Mesenchymal stem cell (in vitro differentiated cells and primary cell): ENCODE measurements at regions not wholly inside any gene's neighbourhood (a gene's known extent, or its start where the extent isn't known, plus 50 kb on each side); places are given as distances from the start of the nearest gene placed in this dataset.
"Not testable (repeated sequence)": the region's sequence is repeated elsewhere in the genome, so short reads cannot be mapped to it uniquely, and the experiment has no call there.

Source experiments
- DNase-seq: peaks from one replicate; pipeline ENCODE4 v3.0.0-alpha.2; 2013
- H2AFZ ChIP-seq: one replicate; pipeline ENCODE4 v1.6.1; 2013; ENCODE audit warnings: low read depth, mild to moderate bottlenecking, control low read depth, inconsistent platforms, low read length, moderate library complexity
- H2AK5ac ChIP-seq: 2 replicates; pipeline ENCODE4 v1.6.1; 2013; ENCODE audit warnings: low read length, moderate library complexity, mild to moderate bottlenecking, inconsistent platforms; ENCODE audit not compliant: severe bottlenecking
- H2BK120ac ChIP-seq: one replicate; pipeline ENCODE4 v1.6.1; 2013; ENCODE audit warnings: low read depth, mild to moderate bottlenecking, inconsistent platforms, low read length, moderate library complexity
- H2BK12ac ChIP-seq, 2 experiments: one replicate each; pipeline ENCODE4 v1.6.1; 2013; ENCODE audit warnings: inconsistent platforms in 2 of 2, low read length in 2 of 2, mild to moderate bottlenecking in 2 of 2, moderate library complexity in 2 of 2, control low read depth in 1 of 2
- H2BK15ac ChIP-seq: one replicate; pipeline ENCODE4 v1.6.1; 2013; ENCODE audit warnings: mild to moderate bottlenecking, low read depth, inconsistent platforms; ENCODE audit not compliant: poor library complexity, severe bottlenecking
- H2BK5ac ChIP-seq: 2 replicates; pipeline ENCODE4 v1.6.1; 2013; ENCODE audit warnings: low read depth, mild to moderate bottlenecking, low read length, control low read depth, inconsistent platforms; ENCODE audit not compliant: poor library complexity, severe bottlenecking
- H3K14ac ChIP-seq, 2 experiments: one replicate each; pipeline ENCODE4 v1.6.1; 2013; ENCODE audit warnings: inconsistent platforms in 2 of 2, low read length in 2 of 2, control low read depth in 1 of 2, mild to moderate bottlenecking in 1 of 2, moderate library complexity in 1 of 2
- H3K18ac ChIP-seq, 2 experiments: one replicate each; pipeline ENCODE4 v1.6.1; 2013; ENCODE audit warnings: inconsistent platforms in 2 of 2, low read length in 2 of 2, control low read depth in 1 of 2, low read depth in 1 of 2, mild to moderate bottlenecking in 1 of 2
- H3K23ac ChIP-seq, 2 experiments: one replicate each; pipeline ENCODE4 v1.6.1; 2013; ENCODE audit warnings: inconsistent platforms in 2 of 2, low read length in 2 of 2, mild to moderate bottlenecking in 2 of 2, moderate library complexity in 2 of 2, control low read depth in 1 of 2
- H3K27ac ChIP-seq: 2 replicates; pipeline ENCODE4 v1.5.1; 2013; ENCODE audit warnings: mild to moderate bottlenecking, moderate library complexity, low read length, control low read depth, inconsistent platforms; ENCODE audit not compliant: poor library complexity, severe bottlenecking
- H3K27me3 ChIP-seq, 2 experiments: 2 replicates each; pipeline versions ENCODE4 v1.6.1 to v1.7.0; 2013; ENCODE audit warnings: low read length in 2 of 2, mild to moderate bottlenecking in 2 of 2, moderate library complexity in 2 of 2, control low read depth in 1 of 2, inconsistent platforms in 1 of 2; ENCODE audit not compliant: control insufficient read depth in 1 of 2, insufficient read depth in 1 of 2
- H3K36me3 ChIP-seq, 2 experiments: 2 replicates each; pipeline versions ENCODE4 v1.6.1 to v1.7.0; 2013; ENCODE audit warnings: low read length in 2 of 2, control low read depth in 1 of 2, inconsistent platforms in 1 of 2, low read depth in 1 of 2, mild to moderate bottlenecking in 1 of 2; ENCODE audit not compliant: insufficient read depth in 2 of 2, control insufficient read depth in 1 of 2
- H3K4ac ChIP-seq, 2 experiments: one replicate each; pipeline ENCODE4 v1.6.1; 2013; ENCODE audit warnings: inconsistent platforms in 2 of 2, low read length in 2 of 2, mild to moderate bottlenecking in 2 of 2, moderate library complexity in 2 of 2, control low read depth in 1 of 2, low read depth in 1 of 2
- H3K4me1 ChIP-seq: 2 replicates; pipeline ENCODE4 v1.6.1; 2013; ENCODE audit warnings: low read depth, low read length, control low read depth; ENCODE audit not compliant: control insufficient read depth, insufficient read depth
- H3K4me2 ChIP-seq: 2 replicates; pipeline ENCODE4 v1.6.1; 2013; ENCODE audit warnings: low read length, mild to moderate bottlenecking, inconsistent platforms; ENCODE audit not compliant: poor library complexity, severe bottlenecking
- H3K4me3 ChIP-seq, 2 experiments: 2 replicates each; pipeline versions ENCODE4 v1.5.1 to v1.7.0; 2013; ENCODE audit warnings: low read length in 2 of 2, mild to moderate bottlenecking in 2 of 2, control low read depth in 1 of 2, low read depth in 1 of 2; ENCODE audit not compliant: insufficient read depth in 1 of 2
- H3K79me1 ChIP-seq: replicated peaks from 2 replicates; pipeline ENCODE4 v1.6.1; 2013; ENCODE audit warnings: mild to moderate bottlenecking, control low read depth, low read length, inconsistent platforms; ENCODE audit not compliant: poor library complexity, severe bottlenecking
- H3K9ac ChIP-seq: 2 replicates; pipeline ENCODE4 v1.7.0; 2013; ENCODE audit warnings: mild to moderate bottlenecking, low read length, moderate library complexity
- H3K9me3 ChIP-seq: 2 replicates; pipeline ENCODE4 v1.7.0; 2013; ENCODE audit warnings: mild to moderate bottlenecking, low read length; ENCODE audit not compliant: control insufficient read depth
- H4K8ac ChIP-seq: one replicate; pipeline ENCODE4 v1.6.1; 2013; ENCODE audit warnings: inconsistent platforms, mild to moderate bottlenecking, low read length, moderate library complexity
- H4K91ac ChIP-seq: one replicate; pipeline ENCODE4 v1.6.1; 2013; ENCODE audit warnings: mild to moderate bottlenecking, low read length, inconsistent platforms
- WGBS: methylation state at CpG from one replicate; pipeline ENCODE4 v1.1.7; 2013; ENCODE audit warnings: mixed read lengths; 5-methylcytosine and 5-hydroxymethylcytosine counted together

GRCh38 chr20:30518906-30519305 lies 738.6 kb upstream of the DEFB115 start:
- H3K23ac ChIP-seq, H3K9me3 ChIP-seq, H3K14ac ChIP-seq, H2BK5ac ChIP-seq, H3K36me3 ChIP-seq, H3K9ac ChIP-seq, H4K91ac ChIP-seq, DNase-seq, H2AFZ ChIP-seq, H3K18ac ChIP-seq, H3K4me3 ChIP-seq, H3K79me1 ChIP-seq, H3K27ac ChIP-seq, H3K4ac ChIP-seq, H2BK15ac ChIP-seq, H4K8ac ChIP-seq, H3K4me1 ChIP-seq, H3K27me3 ChIP-seq, H2AK5ac ChIP-seq, H2BK120ac ChIP-seq, H3K4me2 ChIP-seq, H2BK12ac ChIP-seq: not testable (repeated sequence)
- WGBS, result 86% methylated on average over 10 of the region's 10 CpGs

GRCh38 chr20:30521686-30522415 lies 735.6 kb upstream of the DEFB115 start:
- not testable (repeated sequence) for H3K27ac ChIP-seq, H2BK5ac ChIP-seq, H2AFZ ChIP-seq, H3K4me2 ChIP-seq, H2BK120ac ChIP-seq, H3K23ac ChIP-seq, H3K4ac ChIP-seq, H3K27me3 ChIP-seq, H3K36me3 ChIP-seq, H3K9me3 ChIP-seq, H2BK15ac ChIP-seq, H2AK5ac ChIP-seq, H3K79me1 ChIP-seq, H3K14ac ChIP-seq, H3K4me1 ChIP-seq, H4K8ac ChIP-seq, H3K18ac ChIP-seq, H3K9ac ChIP-seq, H3K4me3 ChIP-seq, DNase-seq, H4K91ac ChIP-seq, H2BK12ac ChIP-seq
- 79% methylated on average over 13 of the region's 15 CpGs for WGBS

GRCh38 chr20:30524155-30524554 lies 733.3 kb upstream of the DEFB115 start:
- not testable (repeated sequence) for H3K18ac ChIP-seq, H3K9me3 ChIP-seq
- no CpG with 5 or more reads among the region's 4 CpGs for WGBS

GRCh38 chr20:30524761-30525160 lies 732.7 kb upstream of the DEFB115 start:
- not testable (repeated sequence) for H2BK5ac ChIP-seq, H2AFZ ChIP-seq, H3K27me3 ChIP-seq, H3K14ac ChIP-seq, H4K91ac ChIP-seq, H3K18ac ChIP-seq, H3K4ac ChIP-seq, H2AK5ac ChIP-seq, H3K4me1 ChIP-seq, H2BK120ac ChIP-seq, DNase-seq, H3K23ac ChIP-seq, H3K9me3 ChIP-seq, H3K4me2 ChIP-seq, H3K9ac ChIP-seq, H3K27ac ChIP-seq, H3K79me1 ChIP-seq, H4K8ac ChIP-seq, H3K4me3 ChIP-seq, H2BK12ac ChIP-seq, H2BK15ac ChIP-seq, H3K36me3 ChIP-seq
- WGBS, result no CpG with 5 or more reads among the region's 2 CpGs

More at GRCh38 chr20:30524155-30524554, 733.3 kb upstream of the DEFB115 start:
- not testable (repeated sequence) for H2BK12ac ChIP-seq, H2AK5ac ChIP-seq, H3K4me1 ChIP-seq, H2BK15ac ChIP-seq, H3K4me2 ChIP-seq, DNase-seq, H4K8ac ChIP-seq, H3K27me3 ChIP-seq, H3K79me1 ChIP-seq, H2AFZ ChIP-seq, H3K27ac ChIP-seq, H3K9ac ChIP-seq, H3K23ac ChIP-seq, H3K4ac ChIP-seq, H3K14ac ChIP-seq, H4K91ac ChIP-seq, H3K4me3 ChIP-seq, H2BK120ac ChIP-seq, H2BK5ac ChIP-seq, H3K36me3 ChIP-seq
